Upper lobe of right lung (tissue), 1 donor: ENCODE measurements at regions not wholly inside any gene's neighbourhood (a gene's known extent, or its start where the extent isn't known, plus 50 kb on each side); places are given as distances from the start of the nearest gene placed in this dataset.
"Not testable (repeated sequence)": the region's sequence is repeated elsewhere in the genome, so short reads cannot be mapped to it uniquely, and the experiment has no call there.

Experiments
- ATAC-seq: fragments of 200-7000 bp; cut with Tn5 transposase; one replicate; pipeline ENCODE4 v1.9.1; 2020; ENCODE audit warnings: mild to moderate bottlenecking, moderate library complexity
- DNase-seq: peaks from one replicate; pipeline ENCODE4 v3.0.0-alpha.2; 2020
- H3K27ac ChIP-seq: fragments of 200-600 bp; one replicate; pipeline ENCODE4 v1.8.0; 2022
- H3K27me3 ChIP-seq: fragments of 200-600 bp; one replicate; pipeline ENCODE4 v1.8.0; 2022; ENCODE audit warnings: mild to moderate bottlenecking
- H3K36me3 ChIP-seq: fragments of 200-600 bp; one replicate; pipeline ENCODE4 v1.8.0; 2022
- H3K4me1 ChIP-seq: fragments of 200-600 bp; one replicate; pipeline ENCODE4 v1.8.0; 2022
- H3K4me3 ChIP-seq: fragments of 200-600 bp; one replicate; pipeline ENCODE4 v1.8.0; 2022; ENCODE audit warnings: mild to moderate bottlenecking
- H3K9me3 ChIP-seq: fragments of 200-600 bp; one replicate; pipeline ENCODE4 v1.8.0; 2022
- intact Hi-C: fragments of 100-400 bp; cut with DNase I; formaldehyde crosslinking; loops from one replicate; pipeline ENCODE4 v1.11.0; 2022
- TF ChIP-seq, protein P1 (sequence below): fragments of 200-600 bp; IDR thresholded peaks from one replicate; pipeline ENCODE4 v1.8.0; 2022; ENCODE audit warnings: antibody characterized with exemption
- donor health status: DM: no; HTN: yes; CAD: no; lungs with severe emphysema.

- no peak overlapping the region for H3K27ac ChIP-seq
- H3K4me3 ChIP-seq = no peak overlapping the region
- DNase-seq (no peak), ATAC-seq (no peak)
- H3K9me3 ChIP-seq = no peaks in the 10 kb centered on the region
- no peaks in the 10 kb centered on the region for H3K4me1 ChIP-seq
- TF ChIP-seq, protein P1, sequence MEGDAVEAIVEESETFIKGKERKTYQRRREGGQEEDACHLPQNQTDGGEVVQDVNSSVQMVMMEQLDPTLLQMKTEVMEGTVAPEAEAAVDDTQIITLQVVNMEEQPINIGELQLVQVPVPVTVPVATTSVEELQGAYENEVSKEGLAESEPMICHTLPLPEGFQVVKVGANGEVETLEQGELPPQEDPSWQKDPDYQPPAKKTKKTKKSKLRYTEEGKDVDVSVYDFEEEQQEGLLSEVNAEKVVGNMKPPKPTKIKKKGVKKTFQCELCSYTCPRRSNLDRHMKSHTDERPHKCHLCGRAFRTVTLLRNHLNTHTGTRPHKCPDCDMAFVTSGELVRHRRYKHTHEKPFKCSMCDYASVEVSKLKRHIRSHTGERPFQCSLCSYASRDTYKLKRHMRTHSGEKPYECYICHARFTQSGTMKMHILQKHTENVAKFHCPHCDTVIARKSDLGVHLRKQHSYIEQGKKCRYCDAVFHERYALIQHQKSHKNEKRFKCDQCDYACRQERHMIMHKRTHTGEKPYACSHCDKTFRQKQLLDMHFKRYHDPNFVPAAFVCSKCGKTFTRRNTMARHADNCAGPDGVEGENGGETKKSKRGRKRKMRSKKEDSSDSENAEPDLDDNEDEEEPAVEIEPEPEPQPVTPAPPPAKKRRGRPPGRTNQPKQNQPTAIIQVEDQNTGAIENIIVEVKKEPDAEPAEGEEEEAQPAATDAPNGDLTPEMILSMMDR = no peak
- no peaks in the 10 kb centered on the region for H3K27me3 ChIP-seq
- intact Hi-C loops = no loop called here
- no peaks in the 10 kb centered on the region for H3K36me3 ChIP-seq
Observed at GRCh38 chr1:238701024-238701423, 685.3 kb upstream of the CHRM3 start.

DNA sequence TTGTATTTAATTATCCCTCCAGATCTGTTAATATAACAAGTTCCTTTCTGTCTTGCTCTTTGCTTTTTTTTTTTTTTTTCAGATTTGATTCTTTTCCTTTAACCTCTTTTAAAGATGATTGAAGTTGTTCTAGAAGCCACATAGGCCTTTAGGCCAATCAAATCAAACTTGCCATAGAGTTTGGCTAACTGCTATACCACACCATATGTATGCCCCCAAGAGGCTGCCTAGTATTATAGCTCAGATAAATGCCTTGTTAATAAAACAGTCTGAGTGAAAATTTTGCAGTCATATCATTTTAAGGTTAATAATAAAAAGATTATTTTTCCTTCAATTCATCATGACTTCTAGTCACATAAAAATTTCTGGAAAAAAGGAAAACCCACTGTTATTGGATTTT lies 696.0 kb upstream of the CHRM3 start:
- intact Hi-C loops = no loop called here
- DNase-seq (no peak), ATAC-seq (no peak)
- no peaks in the 10 kb centered on the region for H3K9me3 ChIP-seq
- H3K4me3 ChIP-seq = no peak overlapping the region
- no peak overlapping the region for H3K27ac ChIP-seq
- H3K36me3 ChIP-seq = no peaks in the 10 kb centered on the region
- TF ChIP-seq, protein P1 = no peak
- no peaks in the 10 kb centered on the region for H3K27me3 ChIP-seq
- no peaks in the 10 kb centered on the region for H3K4me1 ChIP-seq

DNA sequence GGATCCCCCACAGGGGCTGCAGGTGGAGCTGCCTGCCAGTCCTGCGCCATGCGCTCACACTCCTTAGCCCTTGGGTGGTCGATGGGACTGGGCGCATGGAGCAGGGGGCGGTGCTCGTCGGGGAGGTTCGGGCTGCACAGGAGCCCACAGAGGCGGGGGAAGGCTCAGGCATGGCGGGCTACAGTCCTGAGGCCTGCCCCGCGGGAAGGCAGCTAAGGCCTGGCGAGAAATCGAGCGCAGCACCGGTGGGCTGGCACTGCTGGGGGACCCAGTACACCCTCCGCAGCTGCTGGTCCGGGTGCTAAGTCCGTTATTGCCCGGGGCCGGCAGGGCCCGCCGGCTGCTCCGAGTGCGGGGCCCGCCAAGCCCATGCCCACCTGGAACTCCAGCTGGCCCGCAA lies 701.8 kb upstream of the CHRM3 start:
- intact Hi-C loops, H3K27ac ChIP-seq, H3K4me1 ChIP-seq, H3K36me3 ChIP-seq, H3K9me3 ChIP-seq, H3K27me3 ChIP-seq, DNase-seq, ATAC-seq, H3K4me3 ChIP-seq: not testable (repeated sequence)

DNA sequence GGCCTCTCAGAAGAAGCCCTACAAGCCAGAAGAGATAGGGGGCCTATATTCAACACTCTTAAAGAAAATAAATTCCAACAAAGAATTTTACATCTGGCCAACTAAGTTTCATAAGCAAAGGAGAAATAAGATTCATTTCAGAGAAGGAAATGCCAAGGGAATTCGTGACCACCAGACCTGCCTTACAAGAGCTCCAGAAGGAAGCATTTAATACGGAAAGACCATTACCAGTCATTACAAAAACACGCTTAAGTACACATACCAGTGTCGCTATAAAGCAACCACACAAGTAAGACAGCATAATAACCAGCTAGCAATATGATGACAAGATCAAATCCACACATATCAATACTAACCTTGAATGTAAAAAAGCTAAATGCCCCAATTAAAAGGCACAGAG lies 704.9 kb upstream of the CHRM3 start:
- Histone ChIP-seq H3K36me3 (no peaks in the 10 kb centered on the region), H3K27me3 (no peaks in the 10 kb centered on the region), H3K9me3 (no peaks in the 10 kb centered on the region), H3K4me1 (no peaks in the 10 kb centered on the region), H3K27ac (no peak overlapping the region), H3K4me3 (no peak overlapping the region)
- DNase-seq (no peak), ATAC-seq (no peak)
- intact Hi-C loops = no loop called here
- TF ChIP-seq, protein P1 = no peak

GRCh38 chr1:238681021-238681420 lies 705.3 kb upstream of the CHRM3 start:
- intact Hi-C loops = no loop called here
- H3K27me3 ChIP-seq = no peaks in the 10 kb centered on the region
- no peak overlapping the region for H3K4me3 ChIP-seq
- no peak for ATAC-seq
- H3K4me1 ChIP-seq = no peaks in the 10 kb centered on the region
- TF ChIP-seq, protein P1 = no peak
- DNase-seq = no peak
- no peak overlapping the region for H3K27ac ChIP-seq
- no peaks in the 10 kb centered on the region for H3K36me3 ChIP-seq
- no peaks in the 10 kb centered on the region for H3K9me3 ChIP-seq

- no peak for ATAC-seq
Observed at GRCh38 chr1:238677567-238677966, 708.8 kb upstream of the CHRM3 start.

More at GRCh38 chr1:238677567-238677966, 708.8 kb upstream of the CHRM3 start:
- Histone ChIP-seq H3K4me1 (no peaks in the 10 kb centered on the region), H3K27me3 (no peaks in the 10 kb centered on the region), H3K36me3 (no peaks in the 10 kb centered on the region), H3K27ac (no peak overlapping the region), H3K9me3 (no peaks in the 10 kb centered on the region), H3K4me3 (no peak overlapping the region)
- intact Hi-C loops = no loop called here
- TF ChIP-seq, protein P1 = no peak
- no peak for DNase-seq
